Nephron (organoid): ENCODE measurements at regions not wholly inside any gene's neighbourhood (a gene's known extent, or its start where the extent isn't known, plus 50 kb on each side); places are given as distances from the start of the nearest gene placed in this dataset.
A peak's percentile ranks its signal among the peaks of the same experiment; 100 is the strongest.

Experiments
- H3K27ac Mint-ChIP-seq, 3 experiments: 2 replicates each; pipeline ENCODE4 v1.8.0; 2020; ENCODE audit warnings: mixed read lengths in 3 of 3, mild to moderate bottlenecking in 2 of 3, moderate library complexity in 1 of 3
- H3K27me3 Mint-ChIP-seq: 2 replicates; pipeline ENCODE4 v1.8.0; 2021; ENCODE audit warnings: low read depth, mild to moderate bottlenecking, moderate library complexity, mixed read lengths
- H3K36me3 Mint-ChIP-seq: 2 replicates; pipeline ENCODE4 v1.8.0; 2020; ENCODE audit warnings: low read depth, mixed read lengths
- H3K4me1 Mint-ChIP-seq: 2 replicates; pipeline ENCODE4 v1.8.0; 2020; ENCODE audit warnings: mixed read lengths
- H3K4me3 Mint-ChIP-seq, 3 experiments: 2 replicates each; pipeline ENCODE4 v1.8.0; 2020; ENCODE audit warnings: mild to moderate bottlenecking in 3 of 3, mixed read lengths in 3 of 3, moderate library complexity in 2 of 3
- H3K9me3 Mint-ChIP-seq: 2 replicates; pipeline ENCODE4 v1.8.0; 2020; ENCODE audit warnings: mixed read lengths
- CTCF ChIP-seq, 3 experiments: fragments of 200-600 bp; sonication (generic); IDR thresholded peaks; one replicate each; pipeline ENCODE4 v1.5.0; 2021; ENCODE audit warnings: antibody characterized with exemption in 3 of 3; ENCODE audit not compliant: unreplicated experiment in 3 of 3

DNA sequence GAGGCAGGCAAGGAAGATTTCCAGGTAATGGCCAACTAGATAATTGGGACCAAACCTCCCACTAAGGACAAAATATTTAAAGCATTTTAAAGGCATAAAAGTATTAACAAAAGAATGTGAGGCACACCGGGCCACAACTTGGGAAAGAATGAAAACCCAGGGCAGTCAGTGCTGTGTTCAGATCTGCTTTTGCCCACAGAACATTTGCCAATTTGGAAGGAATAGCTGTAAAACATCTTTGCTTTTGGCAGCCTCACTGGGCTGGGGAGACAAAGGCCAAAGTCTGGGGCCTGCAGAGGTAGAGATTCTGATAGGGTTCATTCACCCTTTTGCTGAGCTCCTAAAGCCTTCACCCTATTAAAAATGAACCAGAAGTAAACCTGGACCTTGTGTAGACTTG is 82.3 kb downstream of the SYNE3 start:
- TF ChIP-seq CTCF (IDR thresholded peaks at IDR 0.05; ENCODE audit: unreplicated experiment in 3 of 3): no peak
- H3K9me3 Mint-ChIP-seq: peaks cover 3% of the 10 kb centered on the region
- peaks cover 10% of the 10 kb centered on the region for H3K27me3 Mint-ChIP-seq
- H3K36me3 Mint-ChIP-seq: peaks cover 4% of the 10 kb centered on the region
- no peak overlapping the region for H3K27ac Mint-ChIP-seq
- H3K4me3 Mint-ChIP-seq: no peak overlapping the region
- peaks cover 10% of the 10 kb centered on the region for H3K4me1 Mint-ChIP-seq

DNA sequence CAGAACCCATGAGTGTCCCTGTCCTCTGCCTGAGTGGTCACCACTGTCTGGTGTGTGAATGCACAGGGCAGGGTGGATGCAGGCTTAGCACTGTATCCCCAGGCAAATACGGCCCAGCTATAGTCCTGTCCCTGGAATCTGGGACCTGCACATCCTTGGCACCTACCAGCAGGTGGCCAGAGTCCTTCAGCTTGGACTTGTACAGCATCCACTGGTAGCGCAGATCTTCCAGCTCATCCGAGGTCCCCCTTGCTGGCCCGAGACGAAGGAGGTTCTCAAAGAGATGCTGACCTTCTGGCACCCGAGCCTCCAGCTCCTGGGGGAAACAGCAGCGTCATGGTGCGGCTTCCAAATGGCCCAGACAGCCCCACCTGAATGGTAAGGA is 83.4 kb downstream of the SYNE3 start:
- H3K27me3 Mint-ChIP-seq: peaks cover 10% of the 10 kb centered on the region
- TF ChIP-seq CTCF (IDR thresholded peaks at IDR 0.05; ENCODE audit: unreplicated experiment in 3 of 3): no peak
- peaks cover 3% of the 10 kb centered on the region for H3K9me3 Mint-ChIP-seq
- H3K4me1 Mint-ChIP-seq: peaks cover 20% of the 10 kb centered on the region
- H3K4me3 Mint-ChIP-seq: no peak overlapping the region
- H3K36me3 Mint-ChIP-seq: peaks cover 4% of the 10 kb centered on the region
- no peak overlapping the region for H3K27ac Mint-ChIP-seq

DNA sequence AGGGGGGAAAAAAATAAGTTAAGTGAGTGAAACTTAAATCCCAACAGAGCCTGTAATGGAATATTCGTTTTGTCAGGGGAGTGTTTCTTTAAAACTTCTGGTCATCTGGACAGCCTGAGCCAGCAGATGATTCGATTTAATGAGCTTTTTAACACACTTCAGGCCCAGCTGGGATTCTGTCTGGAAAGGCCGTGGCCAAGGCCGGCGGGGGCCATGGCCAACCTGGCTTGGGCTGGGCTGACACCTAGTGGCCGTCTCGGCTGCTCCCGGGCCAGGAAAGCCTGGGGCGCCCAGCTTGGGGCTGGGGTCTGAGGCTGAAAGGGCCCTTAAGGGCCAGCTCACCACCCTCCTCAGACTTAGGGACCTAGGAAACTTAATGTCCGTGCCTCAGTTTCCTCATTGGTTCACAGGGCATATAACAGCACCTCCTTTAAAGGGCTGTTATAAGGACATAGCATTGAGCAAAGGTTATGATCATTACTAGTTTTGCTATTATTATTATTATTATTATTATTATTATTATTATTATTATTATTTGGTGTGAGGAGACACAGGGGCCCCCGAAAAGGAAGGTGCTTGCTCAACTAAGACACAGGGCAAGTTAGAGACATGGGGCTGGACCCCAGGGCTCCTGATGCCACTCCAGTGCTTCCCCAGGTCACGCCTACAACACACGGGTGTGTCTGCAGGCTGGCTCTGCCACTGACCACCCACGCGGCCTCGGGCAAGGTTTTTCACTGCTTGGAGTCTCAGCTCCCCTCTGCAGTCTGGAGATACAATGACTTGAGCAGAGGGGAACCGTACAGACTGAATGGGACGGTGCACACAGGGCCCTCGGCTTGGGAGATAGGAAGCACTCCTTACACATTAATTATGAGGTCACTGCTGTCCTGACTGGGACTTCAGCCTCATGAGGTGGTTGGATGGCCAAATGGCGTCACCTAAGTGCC is 84.0 kb downstream of the SYNE3 start:
- Mint-ChIP-seq H3K4me1 (peaks cover 26% of the 10 kb centered on the region), H3K4me3 (no peak overlapping the region), H3K9me3 (peaks cover 3% of the 10 kb centered on the region), H3K27me3 (peaks cover 5% of the 10 kb centered on the region), H3K27ac (peak overlapping the region in 1 of 3 experiments; percentile 65), H3K36me3 (peaks cover 4% of the 10 kb centered on the region)
- TF ChIP-seq CTCF (IDR thresholded peaks at IDR 0.05; ENCODE audit: unreplicated experiment in 3 of 3): peak; percentile 84 to 90 (median 88)

DNA sequence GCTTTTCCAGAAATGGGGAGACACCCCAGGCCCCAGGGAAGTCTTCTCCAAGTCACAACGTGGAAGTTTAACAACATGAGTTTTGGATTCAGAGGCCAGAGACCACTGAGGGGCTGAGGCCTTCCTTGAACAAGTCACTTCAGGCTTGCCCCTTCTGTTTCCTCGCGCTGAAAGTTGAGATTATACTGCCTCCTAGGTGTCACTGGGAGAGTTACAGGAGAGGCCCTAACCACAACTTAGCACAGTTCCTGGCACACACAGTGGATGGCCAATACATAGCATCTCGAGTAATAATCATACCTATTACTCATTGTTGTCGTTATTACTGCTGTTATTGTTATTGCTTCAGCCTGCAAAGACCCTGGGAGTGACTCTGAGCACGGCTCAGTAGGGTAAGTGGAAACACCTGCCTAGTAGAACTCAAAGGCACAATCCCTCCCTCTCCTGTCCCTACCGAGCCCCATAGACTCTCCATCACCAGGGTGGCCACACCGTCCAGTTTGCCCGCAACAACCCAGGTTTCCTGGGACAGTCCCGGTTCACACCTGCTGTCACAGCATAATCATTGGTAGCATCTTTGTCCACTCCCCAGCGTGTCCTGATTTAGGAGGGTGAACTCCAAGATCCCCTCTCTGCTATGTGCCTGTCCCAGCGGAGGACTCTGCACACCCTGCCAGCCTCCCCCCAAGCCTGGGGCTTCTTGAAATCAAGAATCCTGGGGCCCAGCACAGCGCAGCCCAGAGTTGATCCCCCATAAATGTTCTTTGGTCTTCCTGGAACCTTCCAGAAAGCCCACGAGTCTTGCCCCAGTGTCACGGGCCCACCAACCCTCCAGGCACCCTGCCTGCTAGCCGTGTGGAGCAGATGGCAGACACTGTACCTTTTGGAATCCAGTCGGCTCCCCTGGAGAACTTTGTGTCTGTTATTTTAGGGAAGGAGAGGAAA is 85.0 kb downstream of the SYNE3 start:
- Mint-ChIP-seq H3K36me3 (peaks cover 4% of the 10 kb centered on the region), H3K9me3 (peaks cover 3% of the 10 kb centered on the region), H3K27ac (peak overlapping the region in 2 of 3 experiments; percentile 37 to 65), H3K4me3 (no peak overlapping the region), H3K27me3 (no peaks in the 10 kb centered on the region), H3K4me1 (peaks cover 26% of the 10 kb centered on the region)
- peak; percentile 47 to 69 (median 62) for TF ChIP-seq CTCF (IDR thresholded peaks at IDR 0.05; ENCODE audit: unreplicated experiment in 3 of 3)

GRCh38 chr14:95428557-95428956 is 87.9 kb downstream of the SYNE3 start:
- Mint-ChIP-seq H3K4me1 (peaks cover 26% of the 10 kb centered on the region), H3K36me3 (no peaks in the 10 kb centered on the region), H3K27me3 (no peaks in the 10 kb centered on the region), H3K9me3 (no peaks in the 10 kb centered on the region), H3K4me3 (no peak overlapping the region), H3K27ac (peak overlapping the region; percentile 33 to 57 (median 45))
- TF ChIP-seq CTCF (IDR thresholded peaks at IDR 0.05; ENCODE audit: unreplicated experiment in 3 of 3): no peak
